ENCODE measurements at regions not wholly inside any gene's neighbourhood (a gene's known extent, or its start where the extent isn't known, plus 50 kb on each side); places are given as distances from the start of the nearest gene placed in this dataset.

GRCh38 chr4:38489924-38490639, 173.9 kb upstream of the KLF3 start:
- no peak overlapping the region for H3K27ac ChIP-seq
- no peak for TF ChIP-seq CTCF (conservative IDR thresholded peaks at IDR 0.05)
- no peak for TF ChIP-seq ZFX (IDR thresholded peaks at IDR 0.05)

GRCh38 chr4:38490753-38491446, 173.1 kb upstream of the KLF3 start:
- H3K27ac ChIP-seq: no peak overlapping the region

GRCh38 chr4:38491854-38492478, 172.0 kb upstream of the KLF3 start:
- no peak overlapping the region for H3K27ac ChIP-seq
- no peak for TF ChIP-seq ZFX (IDR thresholded peaks at IDR 0.05)
- no peak for TF ChIP-seq CTCF (conservative IDR thresholded peaks at IDR 0.05)

More at GRCh38 chr4:38490753-38491446, 173.1 kb upstream of the KLF3 start:
- TF ChIP-seq ZFX (IDR thresholded peaks at IDR 0.05): no peak
- TF ChIP-seq CTCF (conservative IDR thresholded peaks at IDR 0.05): no peak

- TF ChIP-seq CTCF (conservative IDR thresholded peaks at IDR 0.05) (no peak), ZFX (IDR thresholded peaks at IDR 0.05) (no peak)
- no peak overlapping the region for H3K27ac ChIP-seq
Measured at GRCh38 chr4:38493066-38493465, 170.9 kb upstream of the KLF3 start.

- H3K27ac ChIP-seq: no peak overlapping the region
- TF ChIP-seq ZFX (IDR thresholded peaks at IDR 0.05) (no peak), CTCF (conservative IDR thresholded peaks at IDR 0.05) (no peak)
Measured at GRCh38 chr4:38495446-38495845, 168.6 kb upstream of the KLF3 start.

- TF ChIP-seq CTCF (conservative IDR thresholded peaks at IDR 0.05) (no peak), ZFX (IDR thresholded peaks at IDR 0.05) (no peak)
- no peak overlapping the region for H3K27ac ChIP-seq
Measured at GRCh38 chr4:38497121-38497520, 166.9 kb upstream of the KLF3 start.

- TF ChIP-seq CTCF (conservative IDR thresholded peaks at IDR 0.05) (no peak), ZFX (IDR thresholded peaks at IDR 0.05) (no peak)
- H3K27ac ChIP-seq: no peak overlapping the region
Measured at GRCh38 chr4:38499101-38499500, 164.9 kb upstream of the KLF3 start.

Data from C4-2B (cell line).